Peyer's patch (tissue), 4 donors: ENCODE measurements at regions not wholly inside any gene's neighbourhood (a gene's known extent, or its start where the extent isn't known, plus 50 kb on each side); places are given as distances from the start of the nearest gene placed in this dataset.

Source experiments
- DNase-seq, 3 donors: peaks; one replicate each; pipeline ENCODE4 v3.0.0-alpha.2; 2017 to 2019
- H3K27ac ChIP-seq, 4 donors: fragments of 200-600 bp; sonication (generic); one replicate each; pipeline ENCODE4 v1.5.1; 2016 to 2019
- H3K27me3 ChIP-seq, 2 donors: fragments of 200-600 bp; sonication (generic); one replicate each; pipeline ENCODE4 v1.5.1; 2019
- H3K36me3 ChIP-seq, 3 donors: fragments of 200-600 bp; sonication (generic); one replicate each; pipeline ENCODE4 v1.5.1; 2016 to 2019
- H3K4me1 ChIP-seq, 4 donors: fragments of 200-600 bp; sonication (generic); one replicate each; pipeline ENCODE4 v1.5.1; 2016 to 2019
- H3K4me3 ChIP-seq, 4 donors: fragments of 200-600 bp; sonication (generic); 1 replicate in 3 of 4; 2 replicates in 1 of 4; pipeline ENCODE4 v1.5.1; 2016 to 2019; ENCODE audit warnings: mild to moderate bottlenecking in 1 of 4
- H3K9me3 ChIP-seq, 4 donors: fragments of 200-600 bp; sonication (generic); one replicate each; pipeline ENCODE4 v1.5.1; 2016 to 2019; ENCODE audit warnings: mild to moderate bottlenecking in 1 of 4
- POLR2A ChIP-seq, 2 donors: fragments of 450-650 bp; IDR thresholded peaks; one replicate each; pipeline ENCODE4 v1.5.1; 2017; ENCODE audit warnings: antibody characterized with exemption in 2 of 2, mild to moderate bottlenecking in 2 of 2, moderate library complexity in 2 of 2
- TF ChIP-seq, protein P1 (sequence below), 6 experiments: fragments of 450-650 bp in 4 of 6; fragments of 200-600 bp in 2 of 6; sonication (generic) in 1 of 6; IDR thresholded peaks; one replicate each; pipeline ENCODE4 v1.5.1; 2017 to 2019; ENCODE audit warnings: antibody characterized with exemption in 6 of 6, mild to moderate bottlenecking in 3 of 6, moderate library complexity in 1 of 6

DNA sequence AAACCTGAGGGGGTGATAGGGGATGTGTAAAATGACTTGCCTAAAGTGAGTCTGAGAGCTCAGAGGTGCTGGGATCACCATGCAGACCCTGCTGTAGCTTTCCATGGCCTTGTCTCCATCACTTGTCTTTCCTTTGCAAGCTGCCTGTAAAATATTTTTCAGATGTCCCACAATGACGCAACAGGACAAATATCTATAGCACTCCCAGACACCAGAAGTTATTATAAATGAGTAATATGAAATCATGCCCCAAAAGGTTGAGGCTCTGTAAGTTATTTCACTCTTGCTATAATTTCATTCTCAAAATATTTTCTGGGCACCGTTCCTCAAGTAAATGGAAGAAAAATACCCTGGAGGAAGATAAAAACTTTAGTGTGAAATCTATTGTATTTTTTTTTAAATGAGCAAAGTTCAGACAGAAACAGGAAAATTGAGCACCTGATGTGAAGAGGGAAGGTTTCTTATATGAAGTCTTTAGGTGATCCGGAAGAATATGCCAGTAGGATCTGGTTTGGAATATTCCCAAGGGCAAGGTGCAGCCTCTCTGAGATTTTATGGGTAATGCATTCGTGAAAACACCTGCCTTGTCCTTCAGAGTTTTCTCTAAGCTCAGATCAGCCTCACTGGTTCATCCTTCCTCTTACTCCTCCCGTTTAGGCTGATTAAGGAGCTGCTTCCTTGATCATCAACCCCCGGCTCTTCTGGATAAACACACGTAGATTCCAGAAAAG is 138.3 kb upstream of the DMAC1 start:
- no peaks in the 10 kb centered on the region for H3K9me3 ChIP-seq
- H3K27me3 ChIP-seq, result no peaks in the 10 kb centered on the region
- no peaks in the 10 kb centered on the region for H3K36me3 ChIP-seq
- DNase-seq, result no peak
- peaks cover 0 to 6% (median 0%) of the 10 kb centered on the region in 4 donors for H3K4me1 ChIP-seq
- H3K27ac ChIP-seq, result no peak overlapping the region
- no peak overlapping the region for H3K4me3 ChIP-seq
- TF ChIP-seq, protein P1, sequence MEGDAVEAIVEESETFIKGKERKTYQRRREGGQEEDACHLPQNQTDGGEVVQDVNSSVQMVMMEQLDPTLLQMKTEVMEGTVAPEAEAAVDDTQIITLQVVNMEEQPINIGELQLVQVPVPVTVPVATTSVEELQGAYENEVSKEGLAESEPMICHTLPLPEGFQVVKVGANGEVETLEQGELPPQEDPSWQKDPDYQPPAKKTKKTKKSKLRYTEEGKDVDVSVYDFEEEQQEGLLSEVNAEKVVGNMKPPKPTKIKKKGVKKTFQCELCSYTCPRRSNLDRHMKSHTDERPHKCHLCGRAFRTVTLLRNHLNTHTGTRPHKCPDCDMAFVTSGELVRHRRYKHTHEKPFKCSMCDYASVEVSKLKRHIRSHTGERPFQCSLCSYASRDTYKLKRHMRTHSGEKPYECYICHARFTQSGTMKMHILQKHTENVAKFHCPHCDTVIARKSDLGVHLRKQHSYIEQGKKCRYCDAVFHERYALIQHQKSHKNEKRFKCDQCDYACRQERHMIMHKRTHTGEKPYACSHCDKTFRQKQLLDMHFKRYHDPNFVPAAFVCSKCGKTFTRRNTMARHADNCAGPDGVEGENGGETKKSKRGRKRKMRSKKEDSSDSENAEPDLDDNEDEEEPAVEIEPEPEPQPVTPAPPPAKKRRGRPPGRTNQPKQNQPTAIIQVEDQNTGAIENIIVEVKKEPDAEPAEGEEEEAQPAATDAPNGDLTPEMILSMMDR (IDR thresholded peaks at IDR 0.05), result no peak
- no peak for TF ChIP-seq POLR2A (IDR thresholded peaks at IDR 0.05)

DNA sequence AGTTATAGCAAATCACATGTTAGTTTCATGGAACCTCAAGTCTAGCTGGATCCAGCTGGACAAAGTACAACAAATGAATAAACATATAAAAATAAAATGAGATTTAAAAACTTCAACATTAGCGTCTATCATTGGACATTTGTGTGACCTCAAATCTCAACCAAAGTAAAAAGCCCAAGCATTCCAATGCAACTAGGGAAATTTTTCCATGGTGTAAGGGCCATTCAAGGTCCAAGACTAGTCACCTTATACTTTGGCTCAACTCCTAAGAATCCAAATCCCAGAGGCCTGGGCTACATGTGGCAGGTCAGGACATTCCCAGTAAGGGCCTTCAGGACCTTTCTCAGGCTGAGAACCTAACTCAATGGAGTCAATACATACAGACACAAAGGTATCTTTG is 137.4 kb upstream of the DMAC1 start:
- DNase-seq, result no peak
- H3K4me3 ChIP-seq, result no peak overlapping the region
- H3K9me3 ChIP-seq, result no peaks in the 10 kb centered on the region
- H3K27me3 ChIP-seq, result no peaks in the 10 kb centered on the region
- peaks cover 0 to 6% (median 0%) of the 10 kb centered on the region in 4 donors for H3K4me1 ChIP-seq
- TF ChIP-seq, protein P1 (IDR thresholded peaks at IDR 0.05), result no peak
- TF ChIP-seq POLR2A (IDR thresholded peaks at IDR 0.05), result no peak
- H3K27ac ChIP-seq, result no peak overlapping the region
- no peaks in the 10 kb centered on the region for H3K36me3 ChIP-seq

GRCh38 chr9:7936163-7936562 is 136.6 kb upstream of the DMAC1 start:
- TF ChIP-seq POLR2A (IDR thresholded peaks at IDR 0.05), result no peak
- TF ChIP-seq, protein P1 (IDR thresholded peaks at IDR 0.05), result no peak
- Histone ChIP-seq H3K4me1 (peaks cover 0 to 6% (median 0%) of the 10 kb centered on the region in 4 donors), H3K27me3 (no peaks in the 10 kb centered on the region), H3K9me3 (no peaks in the 10 kb centered on the region), H3K27ac (peak overlapping the region in 2 of 4 donors; percentile 15 to 21), H3K4me3 (no peak overlapping the region), H3K36me3 (no peaks in the 10 kb centered on the region)
- DNase-seq, result peak in 1 of 3 donors; percentile 45

- TF ChIP-seq POLR2A (IDR thresholded peaks at IDR 0.05), result no peak
- TF ChIP-seq, protein P1 (IDR thresholded peaks at IDR 0.05), result no peak
Observed at GRCh38 chr9:7935681-7936080, 136.1 kb upstream of the DMAC1 start.

DNA sequence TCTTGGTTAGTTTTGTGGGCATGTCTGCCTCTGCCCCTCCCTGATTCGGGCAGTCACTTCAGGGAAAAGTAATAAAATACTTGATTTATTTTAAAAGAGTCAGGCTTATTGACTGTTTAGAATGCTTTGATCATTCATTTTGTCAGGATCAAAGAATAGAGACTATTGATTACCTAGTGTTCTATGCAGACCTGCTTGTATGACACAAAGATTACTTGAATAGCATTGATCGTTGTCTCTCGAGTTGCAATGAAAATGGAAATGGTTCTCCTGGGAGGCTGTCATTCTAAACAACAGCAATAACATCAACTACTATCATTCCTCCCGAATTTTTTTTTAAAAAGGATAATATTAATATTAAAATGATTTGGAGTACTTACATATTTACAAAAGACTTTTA is 133.2 kb upstream of the DMAC1 start:
- Histone ChIP-seq H3K4me3 (no peak overlapping the region), H3K27me3 (no peaks in the 10 kb centered on the region)
- TF ChIP-seq, protein P1 (IDR thresholded peaks at IDR 0.05), result no peak
- TF ChIP-seq POLR2A (IDR thresholded peaks at IDR 0.05), result no peak

More at GRCh38 chr9:7935681-7936080, 136.1 kb upstream of the DMAC1 start:
- Histone ChIP-seq H3K36me3 (no peaks in the 10 kb centered on the region), H3K4me3 (no peak overlapping the region), H3K4me1 (peaks cover 0 to 6% (median 0%) of the 10 kb centered on the region in 4 donors), H3K27ac (peak overlapping the region in 2 of 4 donors; percentile 15 to 47), H3K27me3 (no peaks in the 10 kb centered on the region), H3K9me3 (no peaks in the 10 kb centered on the region)
- no peak for DNase-seq

More for the DNA sequence above, 133.2 kb upstream of the DMAC1 start:
- H3K36me3 ChIP-seq, result no peaks in the 10 kb centered on the region
- H3K9me3 ChIP-seq, result no peaks in the 10 kb centered on the region
- H3K4me1 ChIP-seq, result peaks cover 0 to 6% (median 0%) of the 10 kb centered on the region in 4 donors
- H3K27ac ChIP-seq, result no peak overlapping the region
- DNase-seq, result no peak
